Activated CD4-positive, CD25-positive, alpha-beta regulatory T cell treated with anti-CD3 and anti-CD28 coated beads, Interleukin-2, amount 50 U/mL, for 24 hours (primary cell): ENCODE measurements at regions not wholly inside any gene's neighbourhood (a gene's known extent, or its start where the extent isn't known, plus 50 kb on each side); places are given as distances from the start of the nearest gene placed in this dataset.

Source experiments
- ATAC-seq, 2 donors: fragments of 150-1000 bp; cut with Tn5 transposase; one replicate each; pipeline ENCODE4 v1.10.0; 2021; ENCODE audit warnings: mild to moderate bottlenecking in 1 of 2, moderate library complexity in 1 of 2

DNA sequence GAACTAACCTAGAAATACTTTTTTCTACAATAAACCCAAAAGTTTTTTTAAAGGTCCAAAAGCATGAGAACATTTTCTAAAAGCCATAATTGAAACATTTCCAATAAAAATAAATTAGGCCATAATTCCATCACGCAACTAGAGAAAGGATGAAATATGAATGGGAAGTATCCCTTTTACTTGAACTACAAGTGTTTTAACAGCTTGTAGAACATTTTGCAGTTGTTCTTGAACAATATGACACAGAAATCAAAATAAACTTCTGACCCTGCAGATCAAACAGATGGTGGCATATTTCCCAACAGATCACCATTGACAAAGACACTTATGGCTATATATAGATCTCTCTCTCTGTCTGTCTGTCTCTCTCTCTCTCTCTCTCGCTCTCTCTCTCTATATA, 624.4 kb downstream of the PSAT1 start:
- no peak for ATAC-seq

DNA sequence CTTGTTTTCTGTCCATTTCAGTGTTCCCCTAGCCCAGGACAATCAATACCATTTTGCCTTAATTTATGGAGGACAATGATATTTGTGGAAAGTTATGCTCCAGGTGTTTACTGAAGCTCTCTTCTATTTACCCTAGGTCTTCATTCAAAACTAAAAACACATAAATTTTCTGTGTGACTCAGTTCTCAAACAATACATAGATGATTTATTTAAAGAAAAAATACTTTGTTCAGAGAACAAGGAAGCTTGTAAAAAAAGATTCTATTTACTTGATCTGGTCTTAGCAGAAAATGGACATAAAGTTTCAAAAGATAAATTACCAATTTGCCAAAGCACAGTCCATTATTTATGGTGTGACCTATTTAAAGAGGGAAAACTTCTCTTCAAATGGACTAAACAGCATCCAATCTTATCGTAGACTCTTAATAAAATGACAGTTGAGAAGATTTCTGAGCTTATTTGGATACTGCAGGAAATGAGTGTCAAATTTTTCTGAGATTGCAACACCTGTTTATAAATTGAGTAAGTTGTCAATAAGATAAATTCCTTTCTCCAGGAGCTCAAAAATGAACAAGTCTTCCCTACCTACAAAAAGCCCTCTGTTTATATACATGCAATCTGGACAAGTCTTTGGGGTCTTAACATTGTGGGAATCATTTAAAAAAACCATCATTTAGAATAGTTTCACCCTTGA, 627.2 kb downstream of the PSAT1 start:
- no peak for ATAC-seq

DNA sequence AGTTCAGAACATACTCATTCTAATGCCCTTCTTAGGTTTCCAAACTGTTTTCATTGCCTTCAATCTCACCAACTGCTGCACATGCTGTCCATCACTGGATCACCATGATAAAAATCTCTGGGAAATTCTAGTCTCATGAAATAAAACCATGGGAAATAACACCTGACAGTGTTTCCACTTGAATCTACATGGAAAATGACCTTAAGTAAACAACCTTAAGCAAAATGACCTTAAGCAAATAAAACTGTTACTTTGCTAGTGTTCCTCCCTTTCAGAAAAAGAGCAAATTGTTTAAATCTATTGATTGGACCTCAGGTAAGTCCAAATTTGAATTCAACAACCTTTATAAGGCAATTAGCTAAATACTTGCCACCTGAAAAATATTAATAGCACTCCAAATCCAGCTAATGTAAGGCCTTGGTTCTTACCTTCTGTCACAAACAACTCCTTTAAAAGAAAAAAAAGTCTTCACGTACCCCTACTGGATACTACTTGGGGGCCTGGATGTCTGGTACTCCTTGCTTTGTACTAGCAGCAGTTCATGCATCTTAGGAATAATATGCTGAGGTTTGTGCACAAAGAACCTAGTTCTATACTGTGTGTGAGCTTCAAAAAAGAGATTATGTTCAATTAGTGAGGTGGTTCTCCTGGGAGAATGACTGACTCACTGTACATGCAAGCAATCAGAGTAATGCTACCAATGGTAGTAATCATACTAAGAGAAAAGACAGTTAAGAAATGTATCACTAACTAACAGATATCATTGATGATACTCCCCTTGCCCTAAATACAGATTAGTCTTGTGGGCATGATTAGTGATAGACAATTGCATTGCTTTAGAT, 630.4 kb downstream of the PSAT1 start:
- ATAC-seq: no peak

GRCh38 chr9:78928625-78929405, 631.9 kb downstream of the PSAT1 start:
- no peak for ATAC-seq

GRCh38 chr9:78930281-78930680, 633.4 kb downstream of the PSAT1 start:
- ATAC-seq: no peak

DNA sequence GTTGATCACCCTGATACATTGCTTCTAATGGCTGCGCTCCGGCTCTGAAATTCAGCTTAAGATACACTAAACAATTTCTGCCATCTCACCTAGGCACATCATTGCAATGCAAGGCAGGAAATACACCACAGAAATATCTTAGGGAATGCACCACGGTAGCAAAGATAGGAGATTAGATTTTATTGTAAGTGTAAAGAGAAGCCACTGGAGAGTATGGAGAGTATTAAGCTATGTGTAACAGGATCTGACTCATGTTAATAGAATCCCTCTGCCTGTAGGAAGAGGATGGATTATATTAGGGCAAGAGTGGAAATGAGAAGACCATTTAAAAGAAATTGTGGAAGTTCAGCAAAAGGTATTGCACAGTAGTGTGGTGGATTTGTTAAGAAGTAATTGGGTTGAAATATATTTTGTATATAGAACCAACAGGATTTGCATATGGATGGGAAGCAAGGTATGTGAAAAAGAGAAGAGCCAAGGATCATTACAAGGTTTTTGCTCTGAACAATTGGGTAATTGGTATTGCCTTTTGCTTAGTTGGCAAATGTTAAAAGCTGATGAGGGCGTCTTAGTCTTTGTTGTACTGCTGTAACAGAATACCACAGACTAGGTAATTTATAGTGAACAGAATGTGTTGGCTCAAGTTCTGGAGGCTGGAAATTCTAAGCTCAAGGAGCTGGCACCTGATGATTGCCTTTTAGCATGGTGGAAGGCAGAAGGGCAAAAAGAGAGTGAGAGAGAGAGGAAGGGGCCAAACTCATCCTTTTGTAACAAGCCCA, 636.1 kb downstream of the PSAT1 start:
- ATAC-seq: no peak

GRCh38 chr9:78934880-78935279, 636.9 kb upstream of the TLE4 start:
- no peak for ATAC-seq

DNA sequence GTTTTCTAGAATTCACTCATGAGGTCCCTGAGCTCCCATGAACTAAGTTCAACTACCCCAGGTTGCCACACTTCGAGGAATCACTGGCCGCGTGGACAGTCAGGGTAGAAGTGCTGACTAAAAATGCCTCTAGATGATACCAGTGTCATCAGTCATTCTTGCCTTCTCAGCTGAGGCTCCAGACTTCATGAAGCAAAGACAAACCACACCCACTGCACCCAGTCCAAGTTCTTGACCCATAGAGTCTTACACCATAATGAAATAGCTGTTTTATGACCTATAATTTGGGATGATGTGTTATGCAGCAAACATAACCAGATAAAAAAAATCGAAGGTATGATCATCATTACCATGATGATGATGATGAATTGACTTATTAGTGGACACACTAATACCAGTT, 632.9 kb upstream of the TLE4 start:
- ATAC-seq: no peak

DNA sequence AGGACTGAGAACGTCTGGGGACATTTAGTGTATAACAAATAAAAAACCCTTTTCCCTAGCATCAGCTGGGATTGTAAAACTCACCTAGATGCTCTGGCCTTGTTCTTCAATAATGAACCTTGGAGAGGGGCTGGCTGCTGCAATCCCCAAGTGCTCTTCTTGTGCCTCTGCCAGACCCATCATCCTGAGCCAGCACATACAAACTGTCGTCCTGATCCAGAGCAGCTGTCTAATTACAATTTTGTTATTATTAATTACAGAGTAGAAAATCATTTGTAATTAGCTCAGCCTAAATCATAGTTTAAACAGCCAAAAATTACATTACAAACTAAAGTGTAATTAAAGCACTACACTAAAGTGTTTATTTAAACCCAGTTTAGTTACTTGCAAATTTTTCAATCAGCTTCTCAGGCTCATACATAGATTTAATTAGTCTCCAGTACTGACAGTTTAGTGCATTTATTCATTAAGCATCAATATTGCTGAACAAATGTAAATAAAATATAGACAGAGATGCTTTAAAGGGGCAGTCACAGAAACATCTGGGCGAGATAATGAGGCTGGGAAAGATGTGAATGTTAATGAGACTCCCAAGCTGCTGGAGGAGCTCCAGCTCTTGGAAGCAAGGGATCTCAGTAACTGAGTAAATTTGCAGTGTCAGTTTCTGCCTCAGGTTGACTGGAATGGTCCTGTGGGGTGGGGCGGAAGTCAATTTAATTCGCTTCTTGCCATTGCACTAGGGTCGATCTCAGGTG, 632.3 kb upstream of the TLE4 start:
- no peak for ATAC-seq

DNA sequence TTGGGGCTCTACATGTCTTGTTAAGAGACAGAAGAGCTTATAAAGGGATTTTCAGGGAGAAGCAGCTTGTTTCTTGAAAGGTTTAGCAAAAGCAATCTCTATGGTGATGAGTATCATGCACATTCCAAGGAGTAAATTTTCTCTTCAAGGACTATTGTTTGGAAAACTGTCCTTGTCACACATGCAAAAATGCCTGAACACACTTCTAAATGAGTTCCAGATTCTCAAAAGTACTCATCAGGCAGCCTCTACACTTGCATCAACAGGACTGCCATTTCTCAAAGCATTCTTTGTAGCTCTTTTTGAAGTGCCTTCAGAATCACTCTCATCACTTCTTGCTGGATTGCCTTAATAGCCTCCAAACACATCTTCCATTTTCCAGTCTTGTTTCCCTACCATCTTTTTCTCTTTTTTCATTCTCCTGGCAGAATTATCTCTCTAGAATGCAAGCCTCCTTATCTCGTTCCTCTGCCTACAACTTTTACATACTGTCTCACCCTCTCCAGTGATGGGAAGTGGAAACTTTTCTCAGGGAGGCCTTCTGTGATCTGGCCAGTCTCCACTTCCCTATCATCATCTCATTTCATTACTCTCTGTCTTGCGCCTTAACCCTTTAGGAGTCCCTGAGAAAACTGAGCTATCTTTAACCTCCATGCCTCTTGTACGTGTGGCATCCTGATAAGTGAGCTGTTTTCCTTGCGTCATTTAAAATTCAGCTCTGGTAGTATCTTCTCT, 631.5 kb upstream of the TLE4 start:
- ATAC-seq: no peak

DNA sequence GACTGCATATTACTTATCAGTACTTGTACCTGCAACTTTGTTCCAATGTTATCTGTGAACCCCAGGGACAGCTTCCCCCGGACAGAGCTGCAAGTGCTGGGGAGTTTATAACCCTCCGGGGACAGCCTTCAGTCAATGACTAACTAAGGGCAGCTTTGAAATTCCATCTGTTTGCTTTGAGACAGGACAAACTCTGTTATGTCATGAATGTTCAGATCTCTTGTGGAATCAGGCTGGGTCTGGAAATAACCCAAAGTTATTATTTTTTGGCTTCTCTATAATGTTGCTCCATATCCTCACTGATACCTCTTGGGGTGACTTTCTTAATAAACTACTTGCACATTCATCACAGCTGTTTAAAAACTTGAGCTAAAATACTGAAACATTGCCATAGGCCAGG, 617.5 kb upstream of the TLE4 start:
- ATAC-seq: no peak

GRCh38 chr9:78958892-78959291, 612.9 kb upstream of the TLE4 start:
- no peak for ATAC-seq

DNA sequence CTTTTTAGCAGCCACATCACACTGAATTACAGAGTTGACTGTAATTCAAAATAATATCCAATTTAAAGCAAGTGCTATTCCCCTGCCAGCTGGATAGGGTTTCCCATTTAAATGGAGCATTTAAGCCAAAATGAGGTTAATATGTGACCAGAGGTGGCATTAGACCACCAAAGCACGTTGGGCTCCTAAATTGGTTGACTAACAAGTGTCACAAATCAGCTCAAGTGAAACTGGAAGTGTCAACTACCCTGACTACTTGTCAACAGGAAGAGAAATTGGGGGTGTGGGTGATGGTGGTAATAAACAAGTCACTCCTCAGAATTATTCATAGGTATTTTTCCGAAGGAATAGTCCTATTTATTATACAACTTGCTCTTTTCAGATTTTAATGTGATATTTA, 609.6 kb upstream of the TLE4 start:
- no peak for ATAC-seq

GRCh38 chr9:78963911-78964310, 607.9 kb upstream of the TLE4 start:
- ATAC-seq: no peak

GRCh38 chr9:78967596-78968217, 604.1 kb upstream of the TLE4 start:
- ATAC-seq: no peak

GRCh38 chr9:78970375-78970774, 601.4 kb upstream of the TLE4 start:
- no peak for ATAC-seq

DNA sequence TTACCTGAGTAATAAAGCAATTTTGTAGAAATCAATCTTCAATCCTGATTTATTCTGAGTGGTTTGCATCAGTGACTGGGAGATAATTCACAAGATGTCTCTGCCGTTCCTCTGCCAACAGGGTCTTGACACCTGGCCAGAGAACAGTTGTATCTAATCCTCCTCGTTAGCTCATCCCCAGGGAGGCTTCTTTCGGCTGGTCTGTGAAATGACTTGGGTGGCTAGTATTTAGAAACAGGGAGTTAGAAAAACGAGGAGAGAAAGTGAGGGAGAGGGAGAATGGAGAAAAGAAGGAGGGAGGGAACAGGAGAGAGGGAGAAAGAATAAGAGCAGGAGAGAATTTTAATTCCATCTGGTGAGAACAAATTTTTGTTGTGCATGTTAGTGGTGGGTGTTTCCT, 600.2 kb upstream of the TLE4 start:
- no peak for ATAC-seq

- no peak for ATAC-seq
Observed at GRCh38 chr9:78972303-78972999, 599.3 kb upstream of the TLE4 start.

GRCh38 chr9:78973907-78974306, 597.9 kb upstream of the TLE4 start:
- no peak for ATAC-seq

DNA sequence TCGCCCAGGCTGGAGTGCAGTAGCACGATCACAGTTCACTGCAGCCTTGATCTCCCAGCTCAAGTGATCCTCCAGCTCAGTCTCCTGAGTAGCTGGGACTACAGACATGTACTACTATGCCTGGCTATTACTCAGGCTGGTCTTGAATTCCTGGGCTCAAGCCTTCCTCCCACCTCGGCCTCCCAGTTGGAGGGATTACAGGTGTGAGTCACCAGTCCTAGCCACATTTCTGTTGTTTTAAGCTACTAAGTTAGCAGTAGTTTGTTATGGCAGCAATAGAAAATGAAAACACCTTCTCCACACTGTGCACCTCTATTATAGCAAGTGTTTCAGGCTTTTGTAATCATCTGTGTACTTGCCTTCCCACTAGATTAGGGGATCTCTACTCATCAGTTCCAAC, 588.9 kb upstream of the TLE4 start:
- no peak for ATAC-seq
